ENCODE measurements at regions not wholly inside any gene's neighbourhood (a gene's known extent, or its start where the extent isn't known, plus 50 kb on each side); places are given as distances from the start of the nearest gene placed in this dataset.

DNA sequence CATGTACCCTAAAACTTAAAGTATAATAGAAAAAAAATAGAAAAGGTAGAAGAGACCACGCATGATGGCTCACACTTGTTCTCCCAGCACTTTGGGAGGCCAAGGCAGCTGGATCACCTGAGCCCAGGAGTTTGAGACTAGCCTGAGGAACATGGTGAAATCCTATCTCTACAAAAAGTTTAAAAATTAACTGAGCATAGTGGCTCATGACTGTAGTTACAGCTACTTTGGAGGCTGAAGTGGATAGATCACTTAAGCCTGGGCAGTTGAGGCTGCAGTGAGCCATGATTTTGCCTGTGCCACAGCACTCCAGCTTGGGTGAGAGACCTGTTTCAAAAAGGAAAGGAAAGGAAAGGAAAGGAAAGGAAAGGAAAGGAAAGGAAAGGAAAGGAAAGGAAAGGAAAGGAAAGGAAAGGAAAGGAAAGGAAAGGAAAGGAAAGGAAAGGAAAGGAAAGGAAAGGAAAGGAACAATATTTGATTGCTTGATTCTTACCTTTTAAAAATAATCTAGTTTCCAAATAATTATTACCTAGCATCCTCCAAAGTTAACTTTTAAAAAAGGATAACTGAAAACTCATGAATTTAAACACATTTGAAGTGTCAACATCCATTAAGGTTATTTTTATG lies 99.9 kb upstream of the PAX6 start:
- TF ChIP-seq, protein P1, sequence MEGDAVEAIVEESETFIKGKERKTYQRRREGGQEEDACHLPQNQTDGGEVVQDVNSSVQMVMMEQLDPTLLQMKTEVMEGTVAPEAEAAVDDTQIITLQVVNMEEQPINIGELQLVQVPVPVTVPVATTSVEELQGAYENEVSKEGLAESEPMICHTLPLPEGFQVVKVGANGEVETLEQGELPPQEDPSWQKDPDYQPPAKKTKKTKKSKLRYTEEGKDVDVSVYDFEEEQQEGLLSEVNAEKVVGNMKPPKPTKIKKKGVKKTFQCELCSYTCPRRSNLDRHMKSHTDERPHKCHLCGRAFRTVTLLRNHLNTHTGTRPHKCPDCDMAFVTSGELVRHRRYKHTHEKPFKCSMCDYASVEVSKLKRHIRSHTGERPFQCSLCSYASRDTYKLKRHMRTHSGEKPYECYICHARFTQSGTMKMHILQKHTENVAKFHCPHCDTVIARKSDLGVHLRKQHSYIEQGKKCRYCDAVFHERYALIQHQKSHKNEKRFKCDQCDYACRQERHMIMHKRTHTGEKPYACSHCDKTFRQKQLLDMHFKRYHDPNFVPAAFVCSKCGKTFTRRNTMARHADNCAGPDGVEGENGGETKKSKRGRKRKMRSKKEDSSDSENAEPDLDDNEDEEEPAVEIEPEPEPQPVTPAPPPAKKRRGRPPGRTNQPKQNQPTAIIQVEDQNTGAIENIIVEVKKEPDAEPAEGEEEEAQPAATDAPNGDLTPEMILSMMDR (IDR thresholded peaks at IDR 0.05) = no peak
- no peak for TF ChIP-seq POLR2A (IDR thresholded peaks at IDR 0.05)

All from adrenal gland (tissue), 5 donors.